H1 (cell line): ENCODE measurements at regions not wholly inside any gene's neighbourhood (a gene's known extent, or its start where the extent isn't known, plus 50 kb on each side); places are given as distances from the start of the nearest gene placed in this dataset.

Source experiments
- CTCF ChIA-PET: fragments of 300-600 bp; sonication (Branson Sonifier 250); formaldehyde crosslinking; loops from one replicate; lab custom pipeline; 2021; ENCODE audit not compliant: partially characterized antibody; lab: Charles Lee
- POLR2A ChIA-PET: fragments of 300-600 bp; sonication (Branson Sonifier 250); formaldehyde crosslinking; loops from one replicate; lab custom pipeline; 2021; ENCODE audit warnings: inconsistent platforms; ENCODE audit not compliant: partially characterized antibody; lab: Charles Lee
- DNase-seq, 2 experiments: peaks; one replicate each; pipeline versions ENCODE4 v3.0.0 to v3.0.0-alpha.2; 2010 to 2022; ENCODE audit warnings: low spot score in 2 of 2, low read depth in 1 of 2, mixed read lengths in 1 of 2
- FAIRE-seq: peaks from 2 replicates; lab custom pipeline; 2011; peaks lifted over from hg19 to GRCh38; lab: Jason Lieb, UNC
- H2AFZ ChIP-seq: 2 replicates; pipeline ENCODE4 v1.8.1; 2012; ENCODE audit warnings: low read length, inconsistent platforms
- H2AK5ac ChIP-seq: 2 replicates; pipeline ENCODE4 v1.6.1; 2013; ENCODE audit warnings: low read depth, low read length
- H2BK120ac ChIP-seq: replicated peaks from 2 replicates; pipeline ENCODE3; 2013; ENCODE audit warnings: low read depth, low read length, inconsistent platforms
- H2BK12ac ChIP-seq: 2 replicates; pipeline ENCODE4 v1.6.1; 2013; ENCODE audit warnings: low read depth, low read length
- H2BK15ac ChIP-seq: 2 replicates; pipeline ENCODE4 v1.6.1; 2013; ENCODE audit warnings: low read length
- H2BK20ac ChIP-seq: 2 replicates; pipeline ENCODE4 v1.6.1; 2013; ENCODE audit warnings: low read length
- H2BK5ac ChIP-seq: 2 replicates; pipeline ENCODE4 v1.6.1; 2013; ENCODE audit warnings: low read depth, low read length
- H3K14ac ChIP-seq: 2 replicates; pipeline ENCODE4 v1.6.1; 2013; ENCODE audit warnings: inconsistent platforms; ENCODE audit not compliant: insufficient read length
- H3K18ac ChIP-seq: 2 replicates; pipeline ENCODE4 v1.6.1; 2013; ENCODE audit warnings: low read length; ENCODE audit errors: extremely low read depth
- H3K23ac ChIP-seq: 2 replicates; pipeline ENCODE4 v1.6.1; 2013; ENCODE audit warnings: inconsistent platforms; ENCODE audit not compliant: insufficient read length
- H3K23me2 ChIP-seq: 2 replicates; pipeline ENCODE4 v1.6.1; 2013; ENCODE audit warnings: low read depth, low read length
- H3K27ac ChIP-seq: 2 replicates; pipeline ENCODE4 v1.6.1; 2011; ENCODE audit warnings: low read depth, low read length, inconsistent platforms
- H3K27me3 ChIP-seq, 4 experiments: replicated peaks in 1 of 4; 1 replicate in 1 of 4; 2 replicates in 3 of 4; pipeline versions ENCODE4 v1.6.1 to v1.8.1; 2011 to 2013; ENCODE audit warnings: low read length in 3 of 4, mild to moderate bottlenecking in 3 of 4, inconsistent platforms in 2 of 4, mixed read lengths in 2 of 4, moderate library complexity in 1 of 4; ENCODE audit not compliant: control insufficient read depth in 3 of 4, insufficient read depth in 3 of 4; ENCODE audit errors: extremely low read depth in 1 of 4
- H3K36me3 ChIP-seq, 4 experiments: 2 replicates each; pipeline versions ENCODE4 v1.6.1 to v1.8.1; 2011 to 2013; ENCODE audit warnings: mild to moderate bottlenecking in 4 of 4, low read length in 3 of 4, moderate library complexity in 2 of 4, control low read depth in 1 of 4, inconsistent platforms in 1 of 4; ENCODE audit not compliant: insufficient read depth in 4 of 4, control insufficient read depth in 2 of 4
- H3K4ac ChIP-seq: replicated peaks from 2 replicates; pipeline ENCODE3; 2013; ENCODE audit warnings: low read length, low read depth, mixed read lengths, inconsistent platforms; ENCODE audit not compliant: insufficient read length
- H3K4me1 ChIP-seq, 4 experiments: replicated peaks in 1 of 4; 1 replicate in 1 of 4; 2 replicates in 3 of 4; pipeline versions ENCODE4 v1.6.1 to v1.8.1; 2011 to 2013; ENCODE audit warnings: low read length in 3 of 4, inconsistent platforms in 2 of 4, mixed read lengths in 1 of 4; ENCODE audit not compliant: insufficient read depth in 4 of 4, control insufficient read depth in 3 of 4
- H3K4me2 ChIP-seq, 2 experiments: 2 replicates each; pipeline versions ENCODE4 v1.6.1 to v1.8.1; 2011 to 2013; ENCODE audit warnings: low read depth in 2 of 2, low read length in 2 of 2, control low read depth in 1 of 2, inconsistent platforms in 1 of 2, mild to moderate bottlenecking in 1 of 2; ENCODE audit not compliant: insufficient read depth in 1 of 2
- H3K4me3 ChIP-seq, 4 experiments: fragments of 200-600, 300-600 bp in 1 of 4; sonication (generic), shearing (Covaris generic), sonication (Bioruptor Twin) in 1 of 4; 2 replicates each; pipeline versions ENCODE4 v1.5.1 to v1.8.1; 2011 to 2016; ENCODE audit warnings: low read length in 4 of 4, low read depth in 3 of 4, control low read depth in 2 of 4, inconsistent platforms in 2 of 4, mild to moderate bottlenecking in 2 of 4, mixed read lengths in 1 of 4, moderate library complexity in 1 of 4; ENCODE audit not compliant: insufficient read depth in 2 of 4; ENCODE audit errors: extremely low read depth in 1 of 4
- H3K56ac ChIP-seq: replicated peaks from 2 replicates; pipeline ENCODE3; 2013; ENCODE audit warnings: low read depth, mild to moderate bottlenecking, mixed read lengths, low read length, inconsistent platforms; ENCODE audit not compliant: insufficient read length
- H3K79me1 ChIP-seq: 2 replicates; pipeline ENCODE4 v1.6.1; 2013; ENCODE audit warnings: low read depth, low read length, control low read depth
- H3K79me2 ChIP-seq, 2 experiments: 2 replicates each; pipeline versions ENCODE4 v1.6.1 to v1.8.1; 2012 to 2013; ENCODE audit warnings: low read length in 2 of 2, mild to moderate bottlenecking in 2 of 2, inconsistent platforms in 1 of 2; ENCODE audit not compliant: insufficient read depth in 2 of 2, control insufficient read depth in 1 of 2
- H3K9ac ChIP-seq, 4 experiments: replicated peaks in 1 of 4; 1 replicate in 1 of 4; 2 replicates in 3 of 4; pipeline versions ENCODE4 v1.6.1 to v1.8.1; 2011 to 2013; ENCODE audit warnings: low read depth in 3 of 4, low read length in 3 of 4, control low read depth in 2 of 4, mild to moderate bottlenecking in 2 of 4, moderate library complexity in 2 of 4, inconsistent platforms in 1 of 4; ENCODE audit errors: extremely low read depth in 1 of 4
- H3K9me3 ChIP-seq, 2 experiments: 2 replicates each; pipeline versions ENCODE4 v1.6.1 to v1.8.1; 2012 to 2013; ENCODE audit warnings: mild to moderate bottlenecking in 2 of 2, moderate library complexity in 2 of 2, control low read depth in 1 of 2, inconsistent platforms in 1 of 2, low read depth in 1 of 2, low read length in 1 of 2, mixed read lengths in 1 of 2; ENCODE audit not compliant: insufficient read depth in 2 of 2
- H4K20me1 ChIP-seq, 2 experiments: replicated peaks in 1 of 2; 2 replicates each; pipeline versions ENCODE3 to v1.8.1; 2011 to 2013; ENCODE audit warnings: inconsistent platforms in 2 of 2, low read length in 2 of 2, mild to moderate bottlenecking in 1 of 2; ENCODE audit not compliant: insufficient read depth in 2 of 2, control insufficient read depth in 1 of 2
- H4K5ac ChIP-seq: 2 replicates; pipeline ENCODE4 v1.6.1; 2013; ENCODE audit warnings: low read length, low read depth, mixed read lengths, inconsistent platforms; ENCODE audit not compliant: insufficient read length
- H4K8ac ChIP-seq: 2 replicates; pipeline ENCODE4 v1.8.0; 2013; ENCODE audit warnings: mild to moderate bottlenecking, moderate library complexity, low read length, inconsistent platforms; ENCODE audit not compliant: insufficient read depth; ENCODE audit errors: extremely low read depth
- H4K91ac ChIP-seq: replicated peaks from 2 replicates; pipeline ENCODE3; 2013; ENCODE audit warnings: low read length, mixed read lengths, inconsistent platforms; ENCODE audit not compliant: insufficient read length
- ASH2L ChIP-seq: fragments of 200-600, 300-600 bp; sonication (generic); IDR thresholded peaks from one replicate; pipeline ENCODE4 v1.7.1; 2017; ENCODE audit warnings: low read length
- ATF2 ChIP-seq: IDR thresholded peaks from 2 replicates; pipeline ENCODE4 v1.6.1; 2012; ENCODE audit warnings: low read length, inconsistent platforms
- FOSL1 ChIP-seq: IDR thresholded peaks from 2 replicates; pipeline ENCODE4 v1.6.1; 2011; ENCODE audit warnings: mild to moderate bottlenecking, low read depth, low read length, moderate library complexity; ENCODE audit not compliant: insufficient read depth
- GABPA ChIP-seq: IDR thresholded peaks from 2 replicates; pipeline ENCODE4 v1.6.1; 2011; ENCODE audit warnings: mild to moderate bottlenecking, low read length, moderate library complexity, borderline replicate concordance; ENCODE audit not compliant: insufficient read depth
- JUN ChIP-seq: IDR thresholded peaks from 2 replicates; pipeline ENCODE4 v1.6.1; 2011; ENCODE audit warnings: low read depth, mild to moderate bottlenecking, improper control_type of control experiment, low read length
- NRF1 ChIP-seq: IDR thresholded peaks from 2 replicates; pipeline ENCODE4 v1.6.1; 2011; ENCODE audit warnings: mild to moderate bottlenecking, low read depth, low read length, improper control_type of control experiment
- SAP30 ChIP-seq: fragments of 300-600 bp; sonication (generic); IDR thresholded peaks from 2 replicates; pipeline ENCODE4 v1.7.1; 2012; ENCODE audit warnings: low read length, moderate library complexity, mild to moderate bottlenecking, inconsistent platforms; ENCODE audit not compliant: insufficient read depth, insufficient replicate concordance
- SP1 ChIP-seq: IDR thresholded peaks from 2 replicates; pipeline ENCODE4 v1.6.1; 2011; ENCODE audit warnings: low read depth, low read length
- WGBS, 2 experiments: shearing (Covaris generic) in 1 of 2; methylation state at CpG; one replicate each; pipeline versions ENCODE4 v1.1.6 to v1.1.7; 2013 to 2015; ENCODE audit warnings: low lambda C conversion rate in 2 of 2, mixed read lengths in 2 of 2, inconsistent platforms in 1 of 2, low coverage in 1 of 2, missing lambda C conversion rate in 1 of 2; ENCODE audit not compliant: insufficient replicate concordance in 2 of 2, insufficient coverage in 1 of 2, insufficient read length in 1 of 2; ENCODE audit errors: extremely low coverage in 1 of 2, missing lambda C conversion rate in 1 of 2; 5-methylcytosine and 5-hydroxymethylcytosine counted together
- TF ChIP-seq, protein P1 (sequence below): IDR thresholded peaks from 2 replicates; pipeline ENCODE4 v1.6.1; 2011; ENCODE audit warnings: low read depth, mild to moderate bottlenecking, low read length; ENCODE audit not compliant: insufficient read depth
- TF ChIP-seq, protein P2 (sequence below), 3 experiments: IDR thresholded peaks; 1 replicate in 2 of 3; 2 replicates in 1 of 3; pipeline versions ENCODE4 v1.5.1 to v1.6.1; 2011; ENCODE audit warnings: low read length in 3 of 3, mild to moderate bottlenecking in 3 of 3, inconsistent platforms in 2 of 3, low read depth in 1 of 3, moderate library complexity in 1 of 3; ENCODE audit not compliant: insufficient read depth in 1 of 3; ENCODE audit errors: control extremely low read depth in 1 of 3

DNA sequence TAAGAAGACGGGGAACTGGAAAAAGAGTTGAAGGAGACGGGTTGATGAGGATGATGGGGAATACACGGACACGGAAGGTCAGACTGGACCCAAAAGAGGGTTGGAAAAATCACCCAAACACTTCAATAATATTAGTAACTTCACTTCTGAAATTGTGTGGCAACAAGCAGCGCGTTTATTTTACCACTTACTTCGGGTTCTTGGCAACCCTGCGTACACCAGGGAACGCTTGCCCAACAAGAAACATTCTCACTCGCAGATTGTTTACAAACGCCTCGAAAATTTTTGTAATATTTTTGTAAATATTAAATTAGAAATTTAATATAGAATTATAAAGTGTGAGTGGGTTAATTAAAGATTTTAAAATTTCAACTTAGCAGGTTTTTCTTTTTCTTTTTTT, 99.5 kb downstream of the CEBPB start:
- 92 to 100% methylated on average over 3 to 10 of the region's 12 CpGs for WGBS, 2 experiments
- POLR2A ChIA-PET = no interaction called here
- TF ChIP-seq, protein P1, sequence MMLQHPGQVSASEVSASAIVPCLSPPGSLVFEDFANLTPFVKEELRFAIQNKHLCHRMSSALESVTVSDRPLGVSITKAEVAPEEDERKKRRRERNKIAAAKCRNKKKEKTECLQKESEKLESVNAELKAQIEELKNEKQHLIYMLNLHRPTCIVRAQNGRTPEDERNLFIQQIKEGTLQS = no peak
- TF ChIP-seq NRF1 (no peak), SAP30 (no peak), JUN (no peak), FOSL1 (no peak), ATF2 (no peak), ASH2L (no peak), GABPA (no peak), SP1 (no peak)
- TF ChIP-seq, protein P2, sequence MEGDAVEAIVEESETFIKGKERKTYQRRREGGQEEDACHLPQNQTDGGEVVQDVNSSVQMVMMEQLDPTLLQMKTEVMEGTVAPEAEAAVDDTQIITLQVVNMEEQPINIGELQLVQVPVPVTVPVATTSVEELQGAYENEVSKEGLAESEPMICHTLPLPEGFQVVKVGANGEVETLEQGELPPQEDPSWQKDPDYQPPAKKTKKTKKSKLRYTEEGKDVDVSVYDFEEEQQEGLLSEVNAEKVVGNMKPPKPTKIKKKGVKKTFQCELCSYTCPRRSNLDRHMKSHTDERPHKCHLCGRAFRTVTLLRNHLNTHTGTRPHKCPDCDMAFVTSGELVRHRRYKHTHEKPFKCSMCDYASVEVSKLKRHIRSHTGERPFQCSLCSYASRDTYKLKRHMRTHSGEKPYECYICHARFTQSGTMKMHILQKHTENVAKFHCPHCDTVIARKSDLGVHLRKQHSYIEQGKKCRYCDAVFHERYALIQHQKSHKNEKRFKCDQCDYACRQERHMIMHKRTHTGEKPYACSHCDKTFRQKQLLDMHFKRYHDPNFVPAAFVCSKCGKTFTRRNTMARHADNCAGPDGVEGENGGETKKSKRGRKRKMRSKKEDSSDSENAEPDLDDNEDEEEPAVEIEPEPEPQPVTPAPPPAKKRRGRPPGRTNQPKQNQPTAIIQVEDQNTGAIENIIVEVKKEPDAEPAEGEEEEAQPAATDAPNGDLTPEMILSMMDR (IDR thresholded peaks at IDR 0.05; ENCODE audit: control extremely low read depth in 1 of 3, insufficient read depth in 1 of 3, low read depth in 1 of 3, low read length in 3 of 3) = no peak

More for the DNA sequence above, 99.5 kb downstream of the CEBPB start:
- H3K4me2 ChIP-seq = no peak overlapping the region
- no peak overlapping the region for H2BK5ac ChIP-seq
- H4K20me1 ChIP-seq = no peaks in the 10 kb centered on the region
- no peak overlapping the region for H2BK15ac ChIP-seq
- H4K8ac ChIP-seq = no peak overlapping the region
- no peak overlapping the region for H2BK12ac ChIP-seq
- H3K4me1 ChIP-seq = peaks cover 0 to 7% (median 2%) of the 10 kb centered on the region in 4 experiments; a peak in 4 of 7 replicates
- H4K5ac ChIP-seq = no peak overlapping the region
- CTCF ChIA-PET = interaction anchor here (0.9 kb wide), 1 partner anchor 185 kb away, joined by 3 read pairs; no protein-coding TSS in a partner anchor
- H2AFZ ChIP-seq = no peak overlapping the region
- no peak overlapping the region for H3K4me3 ChIP-seq
- H3K27me3 ChIP-seq = no peaks in the 10 kb centered on the region
- H2AK5ac ChIP-seq = no peak overlapping the region
- no peak overlapping the region for H4K91ac ChIP-seq
- H3K14ac ChIP-seq = no peak overlapping the region
- no peak overlapping the region for H3K4ac ChIP-seq
- H3K18ac ChIP-seq = no peak overlapping the region
- no peaks in the 10 kb centered on the region for H3K23me2 ChIP-seq
- H3K36me3 ChIP-seq = no peaks in the 10 kb centered on the region
- no peak overlapping the region for H3K9ac ChIP-seq
- DNase-seq (no peak), FAIRE-seq (no peak)
- no peaks in the 10 kb centered on the region for H3K9me3 ChIP-seq
- no peak overlapping the region for H2BK20ac ChIP-seq
- no peak overlapping the region for H3K27ac ChIP-seq
- no peak overlapping the region for H3K23ac ChIP-seq
- no peak overlapping the region for H3K56ac ChIP-seq
- H3K79me1 ChIP-seq = no peaks in the 10 kb centered on the region
- no peak overlapping the region for H2BK120ac ChIP-seq
- no peaks in the 10 kb centered on the region for H3K79me2 ChIP-seq
